Forelimb muscle (tissue), 1 donor: ENCODE measurements at regions not wholly inside any gene's neighbourhood (a gene's known extent, or its start where the extent isn't known, plus 50 kb on each side); places are given as distances from the start of the nearest gene placed in this dataset.
"Not testable (repeated sequence)": the region's sequence is repeated elsewhere in the genome, so short reads cannot be mapped to it uniquely, and the experiment has no call there.

ENCODE experiments used
- DNase-seq: peaks from one replicate; pipeline ENCODE4 v3.0.0-alpha.2; 2013; ENCODE audit warnings: low read depth

GRCh38 chr2:240254337-240255164, 114.1 kb upstream of the OTOS start:
- DNase-seq = no peak

GRCh38 chr2:240255165-240255491, 114.7 kb upstream of the OTOS start:
- DNase-seq = no peak

- DNase-seq = no peak
These were observed 115.6 kb upstream of the OTOS start for GRCh38 chr2:240255811-240256703.

GRCh38 chr2:240256704-240257637, 116.5 kb upstream of the OTOS start:
- no peak for DNase-seq

GRCh38 chr2:240257940-240258580, 117.6 kb upstream of the OTOS start:
- DNase-seq = no peak

GRCh38 chr2:240258685-240259084, 118.2 kb upstream of the OTOS start:
- no peak for DNase-seq

- no peak for DNase-seq
These were observed 118.9 kb upstream of the OTOS start for GRCh38 chr2:240259201-240259923.

- DNase-seq = no peak
These were observed 119.6 kb upstream of the OTOS start for GRCh38 chr2:240259924-240260529.

GRCh38 chr2:240260664-240261063, 120.2 kb upstream of the OTOS start:
- no peak for DNase-seq

GRCh38 chr2:240262578-240262977, 122.1 kb upstream of the OTOS start:
- DNase-seq = not testable (repeated sequence)

GRCh38 chr2:240269380-240269779, 128.9 kb upstream of the OTOS start:
- DNase-seq = no peak

- no peak for DNase-seq
These were observed 129.4 kb upstream of the OTOS start for GRCh38 chr2:240269886-240270285.

GRCh38 chr2:240271716-240272341, 131.4 kb upstream of the OTOS start:
- DNase-seq = no peak

- DNase-seq = no peak
These were observed 134.9 kb upstream of the OTOS start for GRCh38 chr2:240275386-240275785.

GRCh38 chr2:240277073-240277806, 136.8 kb upstream of the OTOS start:
- DNase-seq = no peak

- no peak for DNase-seq
These were observed 137.5 kb upstream of the OTOS start for GRCh38 chr2:240277807-240278522.

GRCh38 chr2:240278661-240279060, 138.2 kb upstream of the OTOS start:
- no peak for DNase-seq

- no peak for DNase-seq
These were observed 140.2 kb upstream of the OTOS start for GRCh38 chr2:240280621-240281020.
